HUDEP-2 (cell line): ENCODE measurements at regions not wholly inside any gene's neighbourhood (a gene's known extent, or its start where the extent isn't known, plus 50 kb on each side); places are given as distances from the start of the nearest gene placed in this dataset.

Experiments
- DNase-seq, 76 experiments: peaks; one replicate each; lab custom pipeline; 2025; ENCODE audit not compliant: unreplicated experiment in 76 of 76; lab: John Stamatoyannopoulos, UW

GRCh38 chr10:45180946-45181875, 134.2 kb downstream of the OR13A1 start:
- no peak for DNase-seq

- no peak for DNase-seq
Observed at GRCh38 chr10:45183174-45183573, 132.2 kb downstream of the OR13A1 start.

- DNase-seq, result no peak
Observed at GRCh38 chr10:45197816-45198485, 117.5 kb downstream of the OR13A1 start.

- no peak for DNase-seq
Observed at GRCh38 chr10:45198486-45199204, 116.8 kb downstream of the OR13A1 start.

GRCh38 chr10:45199205-45199740, 116.1 kb downstream of the OR13A1 start:
- DNase-seq, result no peak

GRCh38 chr10:45201271-45201670, 114.1 kb downstream of the OR13A1 start:
- no peak for DNase-seq

GRCh38 chr10:45202242-45202641, 113.2 kb downstream of the OR13A1 start:
- DNase-seq, result no peak

GRCh38 chr10:45204954-45205775, 110.2 kb downstream of the OR13A1 start:
- no peak for DNase-seq

- DNase-seq, result no peak
Observed at GRCh38 chr10:45209888-45210287, 105.5 kb downstream of the OR13A1 start.

GRCh38 chr10:45211576-45211975, 103.8 kb downstream of the OR13A1 start:
- DNase-seq, result no peak

- DNase-seq, result no peak
Observed at GRCh38 chr10:45219416-45219815, 96.0 kb downstream of the OR13A1 start.

GRCh38 chr10:45220931-45221330, 94.5 kb downstream of the OR13A1 start:
- no peak for DNase-seq

GRCh38 chr10:45224219-45224841, 91.1 kb downstream of the OR13A1 start:
- DNase-seq, result no peak

GRCh38 chr10:45227042-45227441, 88.4 kb downstream of the OR13A1 start:
- no peak for DNase-seq

GRCh38 chr10:45227456-45227855, 88.0 kb downstream of the OR13A1 start:
- DNase-seq, result no peak

GRCh38 chr10:45229823-45230222, 85.6 kb downstream of the OR13A1 start:
- DNase-seq, result no peak

- peak in 62 of 76 experiments; percentile 5 to 78 (median 46) for DNase-seq
Observed at GRCh38 chr10:45235260-45235769, 80.1 kb downstream of the OR13A1 start.

GRCh38 chr10:45235798-45236220, 79.6 kb downstream of the OR13A1 start:
- no peak for DNase-seq

- no peak for DNase-seq
Observed at GRCh38 chr10:45238896-45239295, 76.5 kb downstream of the OR13A1 start.
